ENCODE measurements at regions not wholly inside any gene's neighbourhood (a gene's known extent, or its start where the extent isn't known, plus 50 kb on each side); places are given as distances from the start of the nearest gene placed in this dataset.

DNA sequence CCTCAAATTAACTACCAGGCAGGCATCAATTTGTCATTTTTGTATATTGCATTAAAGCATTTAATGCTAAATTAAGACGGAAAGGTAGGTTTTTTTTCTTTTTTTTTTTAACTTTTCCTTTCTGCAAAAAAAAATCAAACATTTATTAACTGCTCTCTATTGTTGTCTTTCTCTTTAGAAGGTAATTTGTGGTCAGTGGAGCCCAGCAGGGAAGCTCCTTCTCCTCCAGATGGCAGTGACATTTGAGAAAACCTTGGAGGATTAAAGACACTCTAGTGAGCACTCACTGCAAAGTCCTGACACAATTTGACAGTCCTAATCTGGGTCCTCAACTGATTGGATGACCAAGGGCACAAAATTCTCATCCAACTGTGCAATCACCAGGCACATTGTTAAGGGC lies 102.4 kb downstream of the SLIT2 start (continued):
- TF ChIP-seq, protein P1, sequence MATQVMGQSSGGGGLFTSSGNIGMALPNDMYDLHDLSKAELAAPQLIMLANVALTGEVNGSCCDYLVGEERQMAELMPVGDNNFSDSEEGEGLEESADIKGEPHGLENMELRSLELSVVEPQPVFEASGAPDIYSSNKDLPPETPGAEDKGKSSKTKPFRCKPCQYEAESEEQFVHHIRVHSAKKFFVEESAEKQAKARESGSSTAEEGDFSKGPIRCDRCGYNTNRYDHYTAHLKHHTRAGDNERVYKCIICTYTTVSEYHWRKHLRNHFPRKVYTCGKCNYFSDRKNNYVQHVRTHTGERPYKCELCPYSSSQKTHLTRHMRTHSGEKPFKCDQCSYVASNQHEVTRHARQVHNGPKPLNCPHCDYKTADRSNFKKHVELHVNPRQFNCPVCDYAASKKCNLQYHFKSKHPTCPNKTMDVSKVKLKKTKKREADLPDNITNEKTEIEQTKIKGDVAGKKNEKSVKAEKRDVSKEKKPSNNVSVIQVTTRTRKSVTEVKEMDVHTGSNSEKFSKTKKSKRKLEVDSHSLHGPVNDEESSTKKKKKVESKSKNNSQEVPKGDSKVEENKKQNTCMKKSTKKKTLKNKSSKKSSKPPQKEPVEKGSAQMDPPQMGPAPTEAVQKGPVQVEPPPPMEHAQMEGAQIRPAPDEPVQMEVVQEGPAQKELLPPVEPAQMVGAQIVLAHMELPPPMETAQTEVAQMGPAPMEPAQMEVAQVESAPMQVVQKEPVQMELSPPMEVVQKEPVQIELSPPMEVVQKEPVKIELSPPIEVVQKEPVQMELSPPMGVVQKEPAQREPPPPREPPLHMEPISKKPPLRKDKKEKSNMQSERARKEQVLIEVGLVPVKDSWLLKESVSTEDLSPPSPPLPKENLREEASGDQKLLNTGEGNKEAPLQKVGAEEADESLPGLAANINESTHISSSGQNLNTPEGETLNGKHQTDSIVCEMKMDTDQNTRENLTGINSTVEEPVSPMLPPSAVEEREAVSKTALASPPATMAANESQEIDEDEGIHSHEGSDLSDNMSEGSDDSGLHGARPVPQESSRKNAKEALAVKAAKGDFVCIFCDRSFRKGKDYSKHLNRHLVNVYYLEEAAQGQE (IDR thresholded peaks at IDR 0.05; ENCODE audit: unreplicated experiment), result no peak

DNA sequence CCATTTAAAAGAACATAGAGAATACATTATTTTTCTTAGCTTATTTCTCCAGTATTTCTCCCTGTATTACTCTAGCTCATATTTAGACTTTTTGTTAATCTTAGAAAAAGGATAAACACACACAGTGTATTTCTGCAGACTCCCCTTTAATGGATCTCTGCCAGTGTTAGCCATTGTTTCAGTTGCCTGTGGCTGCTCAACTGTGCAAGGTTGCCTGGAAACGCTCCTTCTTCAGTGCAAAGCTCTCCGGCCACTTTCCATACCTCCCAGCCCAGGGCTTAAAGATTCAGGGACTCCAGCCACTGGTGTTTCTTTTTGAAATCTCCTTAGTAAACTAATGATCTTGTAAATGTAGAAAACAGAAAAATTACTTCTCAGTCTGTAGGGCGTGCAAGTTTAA lies 104.9 kb downstream of the SLIT2 start:
- Histone ChIP-seq H3K4me3 (no peak overlapping the region), H4K20me1 (replicated peaks; ENCODE audit: insufficient read depth) (no peaks in the 10 kb centered on the region), H3K36me3 (ENCODE audit: insufficient read depth) (no peaks in the 10 kb centered on the region), H3F3A (replicated peaks; ENCODE audit: low read depth) (no peaks in the 10 kb centered on the region), H3K27me3 (ENCODE audit: insufficient read depth) (no peaks in the 10 kb centered on the region), H3K9me2 (ENCODE audit: insufficient read depth) (no peaks in the 10 kb centered on the region), H3K4me1 (ENCODE audit: insufficient read depth) (peaks cover 16% of the 10 kb centered on the region), H3K79me2 (replicated peaks; ENCODE audit: insufficient read depth) (no peaks in the 10 kb centered on the region), H3K27ac (ENCODE audit: low read depth) (no peak overlapping the region), H2AFZ (no peak overlapping the region), H3K4me2 (no peak overlapping the region)
- 0 out of 2 replicates have a peak overlapping the region, but pooled peaks have one; percentile 12 for H3K27ac Mint-ChIP-seq
- H3K36me3 Mint-ChIP-seq (ENCODE audit: low read depth), result no peaks in the 10 kb centered on the region
- ATAC-seq, result no peak
- H3K4me1 Mint-ChIP-seq, result peaks cover 32% of the 10 kb centered on the region
- H3K9me3 Mint-ChIP-seq, result no peaks in the 10 kb centered on the region
- no peaks in the 10 kb centered on the region for H3K27me3 Mint-ChIP-seq (ENCODE audit: insufficient read depth, low read depth, poor library complexity)
- no peak overlapping the region for H3K4me3 Mint-ChIP-seq
- no peak for DNase-seq (ENCODE audit: low spot score)
- TF ChIP-seq CTCF (conservative IDR thresholded peaks at IDR 0.05; ENCODE audit: low read depth in 2 of 2) (no peak), POLR2AphosphoS5 (IDR thresholded peaks at IDR 0.05; ENCODE audit: low read depth) (no peak), ETS1 (IDR thresholded peaks at IDR 0.05) (no peak), ZNF114 (CRISPR knock-in tag; IDR thresholded peaks at IDR 0.05) (no peak), STAT1 (IDR thresholded peaks at IDR 0.05; ENCODE audit: unreplicated experiment) (no peak), NANOG (IDR thresholded peaks at IDR 0.05; ENCODE audit: borderline replicate concordance) (no peak), EZH2 (IDR thresholded peaks at IDR 0.05; ENCODE audit: low read depth, unreplicated experiment) (no peak), ZNF331 (CRISPR knock-in tag; IDR thresholded peaks at IDR 0.05; ENCODE audit: low read depth) (no peak), CREB1 (CRISPR knock-in tag; IDR thresholded peaks at IDR 0.05; ENCODE audit: low read depth) (no peak), EZH2phosphoT487 (IDR thresholded peaks at IDR 0.05; ENCODE audit: unreplicated experiment) (no peak)
- TF ChIP-seq, protein P1 (IDR thresholded peaks at IDR 0.05; ENCODE audit: unreplicated experiment), result no peak

Measured in GM23338 (cell line).